IMR-90 (cell line): ENCODE measurements at regions not wholly inside any gene's neighbourhood (a gene's known extent, or its start where the extent isn't known, plus 50 kb on each side); places are given as distances from the start of the nearest gene placed in this dataset.

Experiments used
- ATAC-seq: fragments of 200-7000 bp; cut with Tn5 transposase; 2 replicates; pipeline ENCODE4 v1.9.1; 2020; ENCODE audit warnings: low read depth, mild to moderate bottlenecking, moderate library complexity
- BruUV-seq: library from RNA; stranded (reverse); fragments of 400-500 nt; replicated peaks from 2 replicates; lab custom pipeline; 2021; lab: Mats Ljungman, UMichigan
- CTCF ChIA-PET: fragments of 300-600 bp; formaldehyde crosslinking; extraction: SDS; loops from one replicate; lab custom pipeline; 2021; ENCODE audit warnings: antibody characterized with exemption; lab: Yijun Ruan, JAX
- POLR2A ChIA-PET: fragments of 300-600 bp; sonication (Branson Sonifier 250); formaldehyde crosslinking; loops from one replicate; lab custom pipeline; 2022; ENCODE audit warnings: antibody characterized with exemption; ENCODE audit not compliant: unreplicated experiment; lab: Charles Lee
- DNase-seq: peaks from one replicate; pipeline ENCODE4 v3.0.0; 2013
- H2AFZ ChIP-seq: replicated peaks from 2 replicates; pipeline ENCODE3; 2013; ENCODE audit warnings: low read length, mild to moderate bottlenecking; ENCODE audit not compliant: poor library complexity
- H2AK5ac ChIP-seq: 2 replicates; pipeline ENCODE4 v1.6.1; 2013; ENCODE audit warnings: low read depth, low read length, inconsistent platforms
- H2AK9ac ChIP-seq: replicated peaks from 2 replicates; pipeline ENCODE3; 2013; ENCODE audit warnings: mild to moderate bottlenecking, low read depth, low read length, moderate library complexity; ENCODE audit not compliant: poor library complexity
- H2BK120ac ChIP-seq: 2 replicates; pipeline ENCODE4 v1.6.1; 2013; ENCODE audit warnings: low read depth, low read length, inconsistent platforms
- H2BK15ac ChIP-seq: 3 replicates; pipeline ENCODE4 v1.6.1; 2013; ENCODE audit warnings: low read depth, low read length, inconsistent platforms
- H2BK20ac ChIP-seq: 2 replicates; pipeline ENCODE4 v1.6.1; 2013; ENCODE audit warnings: low read depth, mild to moderate bottlenecking, inconsistent platforms, low read length, moderate library complexity
- H2BK5ac ChIP-seq: 2 replicates; pipeline ENCODE4 v1.6.1; 2013; ENCODE audit warnings: mild to moderate bottlenecking, low read depth, low read length, inconsistent platforms; ENCODE audit not compliant: poor library complexity, severe bottlenecking
- H3K14ac ChIP-seq: replicated peaks from 2 replicates; pipeline ENCODE4 v1.6.1; 2013; ENCODE audit warnings: low read depth, low read length, inconsistent platforms
- H3K18ac ChIP-seq: 2 replicates; pipeline ENCODE4 v1.6.1; 2013; ENCODE audit warnings: low read depth, low read length, control low read depth
- H3K23ac ChIP-seq: 2 replicates; pipeline ENCODE4 v1.6.1; 2013; ENCODE audit warnings: low read depth, low read length, inconsistent platforms
- H3K27ac ChIP-seq: 2 replicates; pipeline ENCODE4 v1.5.1; 2013; ENCODE audit warnings: mild to moderate bottlenecking, control low read depth, low read length; ENCODE audit not compliant: insufficient read depth
- H3K27me3 ChIP-seq: 2 replicates; pipeline ENCODE4 v1.6.1; 2013; ENCODE audit warnings: low read length; ENCODE audit not compliant: control insufficient read depth, insufficient read depth
- H3K36me3 ChIP-seq: 2 replicates; pipeline ENCODE4 v1.6.1; 2013; ENCODE audit warnings: low read length, mixed read lengths; ENCODE audit not compliant: control insufficient read depth, insufficient read depth
- H3K4ac ChIP-seq: 2 replicates; pipeline ENCODE4 v1.6.1; 2013; ENCODE audit warnings: low read depth, low read length, inconsistent platforms
- H3K4me1 ChIP-seq: 2 replicates; pipeline ENCODE4 v1.6.1; 2013; ENCODE audit warnings: low read length, mixed read lengths; ENCODE audit not compliant: control insufficient read depth, insufficient read depth
- H3K4me2 ChIP-seq: 2 replicates; pipeline ENCODE4 v1.6.1; 2013; ENCODE audit warnings: low read depth, mild to moderate bottlenecking, control low read depth, low read length, moderate library complexity
- H3K4me3 ChIP-seq: 2 replicates; pipeline ENCODE4 v1.5.1; 2013; ENCODE audit warnings: low read depth, mild to moderate bottlenecking, control low read depth, low read length, moderate library complexity; ENCODE audit not compliant: insufficient read depth
- H3K56ac ChIP-seq: 2 replicates; pipeline ENCODE4 v1.6.1; 2013; ENCODE audit warnings: low read length, inconsistent platforms; ENCODE audit not compliant: insufficient read depth; ENCODE audit errors: extremely low read depth
- H3K79me1 ChIP-seq, 2 experiments: 2 replicates each; pipeline ENCODE4 v1.6.1; 2013; ENCODE audit warnings: low read length in 2 of 2, inconsistent platforms in 1 of 2, low read depth in 1 of 2
- H3K9ac ChIP-seq: 2 replicates; pipeline ENCODE4 v1.6.1; 2013; ENCODE audit warnings: low read depth, low read length, control low read depth
- H3K9me1 ChIP-seq: 2 replicates; pipeline ENCODE4 v1.6.1; 2013; ENCODE audit warnings: low read length, inconsistent platforms; ENCODE audit not compliant: insufficient read depth
- H3K9me3 ChIP-seq: 2 replicates; pipeline ENCODE4 v1.6.1; 2013; ENCODE audit warnings: low read length; ENCODE audit not compliant: control insufficient read depth, insufficient read depth
- H4K20me1 ChIP-seq: 2 replicates; pipeline ENCODE4 v1.6.1; 2013; ENCODE audit warnings: low read length, inconsistent platforms; ENCODE audit not compliant: insufficient read depth
- H4K5ac ChIP-seq: 2 replicates; pipeline ENCODE4 v1.6.1; 2013; ENCODE audit warnings: mild to moderate bottlenecking, low read depth, low read length, control low read depth
- H4K8ac ChIP-seq, 2 experiments: 2 replicates each; pipeline ENCODE4 v1.6.1; 2013; ENCODE audit warnings: low read depth in 2 of 2, low read length in 2 of 2, control low read depth in 1 of 2, inconsistent platforms in 1 of 2
- H4K91ac ChIP-seq: 2 replicates; pipeline ENCODE4 v1.6.1; 2013; ENCODE audit warnings: low read depth, low read length, inconsistent platforms; ENCODE audit not compliant: insufficient read depth
- BHLHE40 ChIP-seq: fragments of 150-350 bp; IDR thresholded peaks from 2 replicates; pipeline ENCODE4 v1.6.1; 2016; ENCODE audit warnings: mild to moderate bottlenecking, low read depth, low read length
- CEBPB ChIP-seq: IDR thresholded peaks from 2 replicates; pipeline ENCODE4 v1.6.1; 2012; ENCODE audit warnings: low read depth, low read length, improper control_type of control experiment
- CHD1 ChIP-seq: IDR thresholded peaks from 2 replicates; pipeline ENCODE4 v1.6.1; 2012; ENCODE audit warnings: low read depth, low read length, improper control_type of control experiment
- FOS ChIP-seq: fragments of 150-350 bp; IDR thresholded peaks from 2 replicates; pipeline ENCODE4 v1.6.1; 2016; ENCODE audit warnings: low read depth, low read length
- MAFK ChIP-seq: IDR thresholded peaks from 2 replicates; pipeline ENCODE4 v1.6.1; 2012; ENCODE audit warnings: low read depth, low read length, improper control_type of control experiment
- MAZ ChIP-seq: IDR thresholded peaks from 2 replicates; pipeline ENCODE4 v1.6.1; 2012; ENCODE audit warnings: low read depth, mild to moderate bottlenecking, low read length, improper control_type of control experiment, moderate library complexity, borderline replicate concordance
- MXI1 ChIP-seq: IDR thresholded peaks from 2 replicates; pipeline ENCODE4 v1.6.1; 2012; ENCODE audit warnings: low read depth, mild to moderate bottlenecking, low read length, moderate library complexity, borderline replicate concordance
- NFE2L2 ChIP-seq: fragments of 150-350 bp; IDR thresholded peaks from 2 replicates; pipeline ENCODE4 v1.6.1; 2016; ENCODE audit warnings: low read depth, mild to moderate bottlenecking, low read length
- POLR2A ChIP-seq: IDR thresholded peaks from 2 replicates; pipeline ENCODE4 v1.6.1; 2012; ENCODE audit warnings: mild to moderate bottlenecking, low read depth, low read length
- RAD21 ChIP-seq: IDR thresholded peaks from 2 replicates; pipeline ENCODE4 v1.6.1; 2012; ENCODE audit warnings: low read length, improper control_type of control experiment
- RCOR1 ChIP-seq: IDR thresholded peaks from 2 replicates; pipeline ENCODE4 v1.6.1; 2012; ENCODE audit warnings: mild to moderate bottlenecking, low read length, improper control_type of control experiment; ENCODE audit not compliant: insufficient replicate concordance
- SMC3 ChIP-seq: fragments of 150-350 bp; IDR thresholded peaks from 2 replicates; pipeline ENCODE4 v1.6.1; 2016; ENCODE audit warnings: low read depth, mild to moderate bottlenecking, antibody characterized with exemption, low read length, moderate library complexity
- dilution Hi-C: fragments of 300-500 bp; cut with HindIII; formaldehyde crosslinking; loops from one replicate; pipeline ENCODE4 v1.14.3; 2018; ENCODE audit warnings: low sequenced_read_pairs; ENCODE audit not compliant: unreplicated experiment
- in situ Hi-C: fragments of 300-500 bp; cut with MboI; formaldehyde crosslinking; loops from 3 replicates; pipeline ENCODE4 v1.14.3; 2019; ENCODE audit warnings: low sequenced_read_pairs, inconsistent platforms, mixed read lengths
- intact Hi-C: fragments of 100-400 bp; cut with micrococcal nuclease; formaldehyde crosslinking; loops from 2 replicates; pipeline ENCODE4 v1.10.0; 2022
- TF ChIP-seq, protein P1 (sequence below): fragments of 150-350 bp; IDR thresholded peaks from 2 replicates; pipeline ENCODE4 v1.6.1; 2017; ENCODE audit warnings: mild to moderate bottlenecking, antibody characterized with exemption, low read length, low read depth
- TF ChIP-seq, protein P2 (sequence below): fragments of 150-350 bp; IDR thresholded peaks from 2 replicates; pipeline ENCODE4 v1.6.1; 2016; ENCODE audit warnings: low read depth, mild to moderate bottlenecking, low read length, moderate library complexity, borderline replicate concordance
- TF ChIP-seq, protein P3 (sequence below): conservative IDR thresholded peaks from 2 replicates; pipeline ENCODE4 v1.5.1; 2012; ENCODE audit warnings: mild to moderate bottlenecking, low read depth, low read length, improper control_type of control experiment

DNA sequence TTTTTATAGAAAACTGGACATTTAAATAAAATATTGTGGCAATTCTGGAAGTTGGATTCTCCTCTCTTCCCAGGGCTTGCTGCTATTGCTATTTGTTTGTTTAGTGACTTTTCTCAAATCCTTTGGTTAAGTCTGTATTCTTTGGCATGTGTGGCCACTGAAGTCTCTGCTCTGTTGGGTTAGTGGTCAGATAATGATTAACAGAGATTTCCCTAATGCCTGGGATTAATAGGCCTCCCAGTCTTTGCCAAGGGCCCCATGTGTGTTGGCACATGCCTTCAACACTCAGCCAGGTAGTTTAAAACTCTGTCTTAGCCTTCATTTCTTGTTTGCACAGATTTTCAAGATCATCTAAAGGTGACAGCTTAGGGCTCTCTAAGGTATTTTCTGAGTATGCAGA, 92.8 kb upstream of the EPB41L4A start:
- POLR2A ChIA-PET: no interaction called here
- Histone ChIP-seq H3K4me3 (no peak overlapping the region), H4K20me1 (no peaks in the 10 kb centered on the region), H3K27me3 (no peaks in the 10 kb centered on the region), H2BK5ac (no peak overlapping the region), H3K23ac (no peak overlapping the region), H2AK9ac (no peak overlapping the region), H3K18ac (no peak overlapping the region), H4K8ac (no peak overlapping the region), H4K5ac (no peak overlapping the region), H3K56ac (no peak overlapping the region), H3K4me1 (no peaks in the 10 kb centered on the region), H2BK120ac (no peak overlapping the region), H3K27ac (no peak overlapping the region), H3K9me1 (no peaks in the 10 kb centered on the region), H3K79me1 (no peaks in the 10 kb centered on the region), H2AFZ (no peak overlapping the region), H3K9me3 (no peaks in the 10 kb centered on the region), H3K36me3 (no peaks in the 10 kb centered on the region), H3K4me2 (no peak overlapping the region), H2AK5ac (no peak overlapping the region), H2BK15ac (no peak overlapping the region), H3K4ac (no peak overlapping the region), H3K9ac (no peak overlapping the region), H3K14ac (no peak overlapping the region), H4K91ac (no peak overlapping the region), H2BK20ac (no peak overlapping the region)
- BruUV-seq: no TSS peak
- dilution Hi-C loops (no loop called here), intact Hi-C loops (no loop called here), in situ Hi-C loops (no loop called here)
- ATAC-seq: no peak
- TF ChIP-seq POLR2A (no peak), BHLHE40 (no peak), FOS (no peak), MAFK (no peak), MXI1 (no peak), CHD1 (no peak), SMC3 (no peak), NFE2L2 (no peak), MAZ (no peak), RAD21 (no peak), RCOR1 (no peak), CEBPB (no peak)
- TF ChIP-seq, protein P1, sequence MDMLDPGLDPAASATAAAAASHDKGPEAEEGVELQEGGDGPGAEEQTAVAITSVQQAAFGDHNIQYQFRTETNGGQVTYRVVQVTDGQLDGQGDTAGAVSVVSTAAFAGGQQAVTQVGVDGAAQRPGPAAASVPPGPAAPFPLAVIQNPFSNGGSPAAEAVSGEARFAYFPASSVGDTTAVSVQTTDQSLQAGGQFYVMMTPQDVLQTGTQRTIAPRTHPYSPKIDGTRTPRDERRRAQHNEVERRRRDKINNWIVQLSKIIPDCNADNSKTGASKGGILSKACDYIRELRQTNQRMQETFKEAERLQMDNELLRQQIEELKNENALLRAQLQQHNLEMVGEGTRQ: no peak
- TF ChIP-seq, protein P2, sequence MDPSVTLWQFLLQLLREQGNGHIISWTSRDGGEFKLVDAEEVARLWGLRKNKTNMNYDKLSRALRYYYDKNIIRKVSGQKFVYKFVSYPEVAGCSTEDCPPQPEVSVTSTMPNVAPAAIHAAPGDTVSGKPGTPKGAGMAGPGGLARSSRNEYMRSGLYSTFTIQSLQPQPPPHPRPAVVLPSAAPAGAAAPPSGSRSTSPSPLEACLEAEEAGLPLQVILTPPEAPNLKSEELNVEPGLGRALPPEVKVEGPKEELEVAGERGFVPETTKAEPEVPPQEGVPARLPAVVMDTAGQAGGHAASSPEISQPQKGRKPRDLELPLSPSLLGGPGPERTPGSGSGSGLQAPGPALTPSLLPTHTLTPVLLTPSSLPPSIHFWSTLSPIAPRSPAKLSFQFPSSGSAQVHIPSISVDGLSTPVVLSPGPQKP: no peak
- TF ChIP-seq, protein P3, sequence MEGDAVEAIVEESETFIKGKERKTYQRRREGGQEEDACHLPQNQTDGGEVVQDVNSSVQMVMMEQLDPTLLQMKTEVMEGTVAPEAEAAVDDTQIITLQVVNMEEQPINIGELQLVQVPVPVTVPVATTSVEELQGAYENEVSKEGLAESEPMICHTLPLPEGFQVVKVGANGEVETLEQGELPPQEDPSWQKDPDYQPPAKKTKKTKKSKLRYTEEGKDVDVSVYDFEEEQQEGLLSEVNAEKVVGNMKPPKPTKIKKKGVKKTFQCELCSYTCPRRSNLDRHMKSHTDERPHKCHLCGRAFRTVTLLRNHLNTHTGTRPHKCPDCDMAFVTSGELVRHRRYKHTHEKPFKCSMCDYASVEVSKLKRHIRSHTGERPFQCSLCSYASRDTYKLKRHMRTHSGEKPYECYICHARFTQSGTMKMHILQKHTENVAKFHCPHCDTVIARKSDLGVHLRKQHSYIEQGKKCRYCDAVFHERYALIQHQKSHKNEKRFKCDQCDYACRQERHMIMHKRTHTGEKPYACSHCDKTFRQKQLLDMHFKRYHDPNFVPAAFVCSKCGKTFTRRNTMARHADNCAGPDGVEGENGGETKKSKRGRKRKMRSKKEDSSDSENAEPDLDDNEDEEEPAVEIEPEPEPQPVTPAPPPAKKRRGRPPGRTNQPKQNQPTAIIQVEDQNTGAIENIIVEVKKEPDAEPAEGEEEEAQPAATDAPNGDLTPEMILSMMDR: no peak
- DNase-seq: no peak
- CTCF ChIA-PET: no interaction called here
